K562 (cell line): ENCODE measurements at regions not wholly inside any gene's neighbourhood (a gene's known extent, or its start where the extent isn't known, plus 50 kb on each side); places are given as distances from the start of the nearest gene placed in this dataset.

ENCODE experiments used
- ATAC-seq: fragments of 200-7000 bp; cut with Tn5 transposase; 3 replicates; pipeline ENCODE4 v1.9.1; 2020; ENCODE audit warnings: moderate library complexity
- BruUV-seq: library from RNA; stranded (reverse); fragments of 400-500 nt; replicated peaks from 2 replicates; lab custom pipeline; 2021; lab: Mats Ljungman, UMichigan
- CTCF ChIA-PET: fragments of 300-600 bp; formaldehyde crosslinking; extraction: SDS; loops from one replicate; lab custom pipeline; 2021; ENCODE audit warnings: low intra/inter-chr PET ratio; lab: Yijun Ruan, JAX
- POLR2A ChIA-PET: fragments of 300-600, 350-650 bp; sonication (Branson Sonifier 250); formaldehyde crosslinking; extraction: SDS; loops from one replicate; lab custom pipeline; 2021; ENCODE audit warnings: antibody characterized with exemption, inconsistent platforms; lab: Yijun Ruan, JAX
- DNase-seq, 4 experiments: peaks; one replicate each; pipeline versions ENCODE4 v3.0.0 to v3.0.0-alpha.2; 2011 to 2018; ENCODE audit warnings: low spot score in 3 of 4, mixed read lengths in 3 of 4; ENCODE audit errors: extremely low read depth in 1 of 4
- FAIRE-seq: peaks from 2 replicates; lab custom pipeline; 2011; peaks lifted over from hg19 to GRCh38; lab: Jason Lieb, UNC
- H2AFZ ChIP-seq: 2 replicates; pipeline ENCODE4 v1.6.0; 2011; ENCODE audit warnings: low read depth, low read length, control low read depth, inconsistent platforms
- H3K27ac ChIP-seq: fragments of 200-600 bp; 3 replicates; pipeline ENCODE4 v1.8.0; 2011; ENCODE audit warnings: low read depth, mild to moderate bottlenecking, control low read depth, inconsistent platforms, low read length, moderate library complexity, mixed read lengths; ENCODE audit errors: extremely low read depth
- H3K27me3 ChIP-seq, 2 experiments: fragments of 300-600 bp in 1 of 2; 2 replicates in 1 of 2; 3 replicates in 1 of 2; pipeline versions ENCODE4 v1.6.0 to v1.8.0; 2011; ENCODE audit warnings: inconsistent platforms in 2 of 2, low read length in 2 of 2, mild to moderate bottlenecking in 1 of 2, mixed read lengths in 1 of 2, moderate library complexity in 1 of 2; ENCODE audit not compliant: control insufficient read depth in 2 of 2, insufficient read depth in 2 of 2
- H3K36me3 ChIP-seq: fragments of 300-600 bp; 3 replicates; pipeline ENCODE4 v1.8.0; 2011; ENCODE audit warnings: mild to moderate bottlenecking, low read length, inconsistent platforms; ENCODE audit not compliant: control insufficient read depth, insufficient read depth
- H3K4me1 ChIP-seq, 2 experiments: fragments of 200-600 bp in 1 of 2; replicated peaks in 1 of 2; 2 replicates in 1 of 2; 3 replicates in 1 of 2; pipeline versions ENCODE4 v1.5.1 to v1.8.0; 2011; ENCODE audit warnings: inconsistent platforms in 2 of 2, low read length in 2 of 2, mild to moderate bottlenecking in 1 of 2, mixed read lengths in 1 of 2, moderate library complexity in 1 of 2; ENCODE audit not compliant: control insufficient read depth in 2 of 2, insufficient read depth in 2 of 2
- H3K4me2 ChIP-seq: 2 replicates; pipeline ENCODE4 v1.6.1; 2011; ENCODE audit warnings: low read length, control low read depth, inconsistent platforms, mixed read lengths; ENCODE audit not compliant: insufficient read depth
- H3K4me3 ChIP-seq: fragments of 200-600 bp; sonication (generic), shearing (Covaris generic); 2 replicates; pipeline ENCODE4 v1.5.1; 2016; ENCODE audit warnings: control low read depth, inconsistent platforms
- H3K79me2 ChIP-seq: fragments of 200-600 bp; 3 replicates; pipeline ENCODE4 v1.8.0; 2011; ENCODE audit warnings: low read length, inconsistent platforms; ENCODE audit not compliant: control insufficient read depth, insufficient read depth
- H3K9ac ChIP-seq, 2 experiments: 2 replicates each; pipeline versions ENCODE4 v1.6.0 to v1.6.1; 2011; ENCODE audit warnings: low read depth in 2 of 2, low read length in 2 of 2, control low read depth in 1 of 2, inconsistent platforms in 1 of 2, mild to moderate bottlenecking in 1 of 2, mixed read lengths in 1 of 2; ENCODE audit not compliant: insufficient read depth in 1 of 2
- H3K9me1 ChIP-seq: one replicate; pipeline ENCODE4 v1.6.0; 2011; ENCODE audit warnings: inconsistent platforms, mild to moderate bottlenecking, low read length, moderate library complexity; ENCODE audit not compliant: control insufficient read depth, insufficient read depth
- H3K9me3 ChIP-seq: replicated peaks from 2 replicates; pipeline ENCODE4 v1.5.1; 2011; ENCODE audit warnings: low read depth, low read length, inconsistent platforms; ENCODE audit not compliant: control insufficient read depth, insufficient read depth
- H4K20me1 ChIP-seq: replicated peaks from 2 replicates; pipeline ENCODE4 v1.6.1; 2011; ENCODE audit warnings: low read length, inconsistent platforms, mixed read lengths; ENCODE audit not compliant: control insufficient read depth, insufficient read depth
- CREB3 ChIP-seq: fragments of 450-650 bp; conservative IDR thresholded peaks from 2 replicates; pipeline ENCODE4 v1.6.1; 2016; ENCODE audit warnings: missing genetic modification characterization, low read depth, mild to moderate bottlenecking, missing compliant biosample characterization, moderate library complexity
- ELF1 ChIP-seq: fragments of 200-800 bp; sonication (Bioruptor generic); IDR thresholded peaks from 2 replicates; pipeline ENCODE4 v1.6.1; 2016; ENCODE audit warnings: missing genetic modification characterization, missing compliant biosample characterization
- HEY1 ChIP-seq: fragments of 250-450 bp; sonication (Bioruptor Pico); IDR thresholded peaks from 2 replicates; pipeline ENCODE4 v1.5.0; 2020; ENCODE audit warnings: mild to moderate bottlenecking, moderate library complexity, borderline replicate concordance
- HNRNPLL ChIP-seq: fragments of 200-400 bp; formaldehyde crosslinking; IDR thresholded peaks from 2 replicates; pipeline ENCODE4 v1.6.1; 2017; ENCODE audit warnings: low read length, low read depth, mild to moderate bottlenecking; ENCODE audit not compliant: poor library complexity, severe bottlenecking
- NR2C1 ChIP-seq, 2 experiments: fragments of 450-650 bp; IDR thresholded peaks; 2 replicates each; pipeline ENCODE4 v1.6.1; 2017; ENCODE audit warnings: mild to moderate bottlenecking in 2 of 2, antibody characterized with exemption in 1 of 2, inconsistent platforms in 1 of 2, missing compliant biosample characterization in 1 of 2, missing genetic modification characterization in 1 of 2
- NR2F6 ChIP-seq: fragments of 450-650 bp; formaldehyde crosslinking; IDR thresholded peaks from 2 replicates; pipeline ENCODE4 v1.4.0; 2020; ENCODE audit warnings: mild to moderate bottlenecking
- POLR2AphosphoS2 ChIP-seq: IDR thresholded peaks from 2 replicates; pipeline ENCODE4 v1.6.1; 2012; ENCODE audit warnings: low read length, improper control_type of control experiment
- PTBP1 ChIP-seq: fragments of 200-400 bp; formaldehyde crosslinking; IDR thresholded peaks from 2 replicates; pipeline ENCODE4 v1.6.1; 2017; ENCODE audit warnings: low read depth, low read length
- RHOXF2B ChIP-seq: fragments of 250-450 bp; sonication (Bioruptor Pico); conservative IDR thresholded peaks from 2 replicates; pipeline ENCODE4 v1.5.1; 2021
- SOX6 ChIP-seq: fragments of 450-650 bp; IDR thresholded peaks from 2 replicates; pipeline ENCODE4 v1.6.1; 2014; ENCODE audit warnings: mild to moderate bottlenecking
- STAT5B ChIP-seq: fragments of 250-450 bp; sonication (Bioruptor Pico); IDR thresholded peaks from 2 replicates; pipeline ENCODE4 v1.8.0; 2021; ENCODE audit warnings: mild to moderate bottlenecking, inconsistent platforms
- VEZF1 ChIP-seq: fragments of 200-800 bp; sonication (Bioruptor generic); IDR thresholded peaks from 2 replicates; pipeline ENCODE4 v1.6.1; 2017; ENCODE audit warnings: missing genetic modification characterization, missing compliant biosample characterization
- ZNF398 ChIP-seq: fragments of 250-450 bp; sonication (Bioruptor Pico); IDR thresholded peaks from 2 replicates; pipeline ENCODE4 v1.8.0; 2021; ENCODE audit warnings: moderate library complexity, mild to moderate bottlenecking, inconsistent platforms
- ZNF561 ChIP-seq: fragments of 450-650 bp; formaldehyde crosslinking; conservative IDR thresholded peaks from 2 replicates; pipeline ENCODE4 v1.4.0; 2020; ENCODE audit warnings: mild to moderate bottlenecking, moderate library complexity
- ZNF76 ChIP-seq: fragments of 250-450 bp; sonication (Bioruptor Pico); IDR thresholded peaks from 2 replicates; pipeline ENCODE4 v1.4.0; 2020; ENCODE audit warnings: mild to moderate bottlenecking, moderate library complexity, borderline replicate concordance
- WGBS: fragments of 100-300 bp; shearing (Covaris generic); methylation state at CpG from one replicate; pipeline ENCODE4 v1.1.6; 2016; ENCODE audit warnings: low coverage, mixed read lengths; ENCODE audit not compliant: insufficient coverage; ENCODE audit errors: missing lambda C conversion rate; 5-methylcytosine and 5-hydroxymethylcytosine counted together
- in situ Hi-C: fragments of 300-500 bp; cut with MboI; formaldehyde crosslinking; loops from 4 replicates; pipeline ENCODE4 v1.15.0; 2018; ENCODE audit warnings: inconsistent platforms, mixed read lengths
- intact Hi-C: fragments of 100-400 bp; cut with micrococcal nuclease; formaldehyde crosslinking; loops from 2 replicates; pipeline ENCODE4 v1.14.2; 2022

- TF ChIP-seq VEZF1 (no peak), NR2F6 (CRISPR knock-in tag) (no peak), SOX6 (no peak)
Observed at GRCh38 chr5:6187501-6187900, 190.8 kb downstream of the MED10 start (continued).

- 0% methylated on average over 6 of the region's 6 CpGs for WGBS
- FAIRE-seq, result no peak
Observed at GRCh38 chr5:6185574-6185973, 192.8 kb downstream of the MED10 start.

More at GRCh38 chr5:6185574-6185973, 192.8 kb downstream of the MED10 start:
- CTCF ChIA-PET, result no interaction called here
- TF ChIP-seq POLR2AphosphoS2 (no peak), STAT5B (CRISPR knock-in tag) (no peak), CREB3 (tag) (no peak), RHOXF2B (no peak), ZNF561 (CRISPR knock-in tag) (no peak), ZNF398 (CRISPR knock-in tag) (no peak), HNRNPLL (no peak), NR2C1 (IDR thresholded peaks at IDR 0.05) (no peak), NR2C1 (tag; IDR thresholded peaks at IDR 0.05) (no peak), ZNF76 (no peak), ELF1 (tag) (no peak), HEY1 (CRISPR knock-in tag) (no peak), PTBP1 (no peak)
- H2AFZ ChIP-seq, result no peak overlapping the region
- no peaks in the 10 kb centered on the region for H3K79me2 ChIP-seq
- ATAC-seq (no peak), DNase-seq (no peak)
- no TSS peak for BruUV-seq
- H3K9me1 ChIP-seq, result no peaks in the 10 kb centered on the region
- 0 out of 2 replicates have a peak, but pooled peaks cover 4% of the 10 kb centered on the region for H4K20me1 ChIP-seq
- H3K4me1 ChIP-seq, result no peaks in the 10 kb centered on the region
- peaks cover 8 to 33% of the 10 kb centered on the region in 2 experiments; a peak in 4 of 5 replicates for H3K27me3 ChIP-seq
- no peaks in the 10 kb centered on the region for H3K36me3 ChIP-seq
- POLR2A ChIA-PET, result no interaction called here
- H3K27ac ChIP-seq, result no peak overlapping the region
- H3K4me3 ChIP-seq, result no peak overlapping the region
- in situ Hi-C loops, result no loop called here
- H3K9me3 ChIP-seq, result no peaks in the 10 kb centered on the region
- intact Hi-C loops, result no loop called here
- no peak overlapping the region for H3K4me2 ChIP-seq
- no peak overlapping the region for H3K9ac ChIP-seq
